ENCODE measurements at regions not wholly inside any gene's neighbourhood (a gene's known extent, or its start where the extent isn't known, plus 50 kb on each side); places are given as distances from the start of the nearest gene placed in this dataset.

DNA sequence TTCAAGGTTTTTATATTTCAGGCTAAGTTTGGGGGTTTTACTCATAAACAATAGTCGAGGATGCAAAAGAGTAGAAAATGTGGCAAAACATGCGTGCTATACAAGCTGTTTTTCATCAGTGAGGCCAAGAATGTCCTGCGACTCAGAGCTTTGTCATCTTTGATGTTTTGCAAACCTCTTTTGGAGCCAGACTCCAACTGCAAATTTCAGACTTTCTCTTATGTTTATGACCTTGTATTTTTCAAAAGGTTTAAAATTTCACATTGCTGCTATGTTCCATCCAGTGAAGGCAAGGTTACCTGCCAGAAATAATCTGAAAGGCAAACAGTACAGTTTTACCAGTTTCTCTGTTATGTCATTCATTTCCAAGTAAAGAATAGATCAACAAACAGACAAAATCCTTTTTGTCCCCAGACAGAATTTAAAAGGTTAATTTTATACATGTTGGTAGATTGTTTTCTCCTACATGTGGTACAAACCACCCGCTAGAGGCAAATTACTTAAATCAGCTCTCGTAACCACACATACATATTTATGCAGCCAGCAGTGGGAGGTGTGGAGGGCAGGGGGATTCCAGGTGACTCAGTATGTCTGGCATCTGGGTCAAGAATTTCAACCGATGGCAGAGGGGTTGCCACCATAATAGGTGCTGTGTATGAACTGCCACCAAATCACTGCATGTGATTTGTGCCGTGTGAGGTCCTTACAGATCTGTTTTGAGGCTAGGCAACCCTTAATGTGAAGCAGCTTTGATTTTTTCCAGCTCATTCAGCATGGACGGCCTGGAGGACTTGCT lies 119.8 kb upstream of the CPM start:
- CTCF ChIA-PET, result interaction anchor here (0.6 kb wide), 1 partner anchor 85 kb away, joined by 5 read pairs; no protein-coding TSS in a partner anchor
- DNase-seq (no peak), ATAC-seq (ENCODE audit: low read depth) (peak; percentile 56)
- Histone ChIP-seq H3K9me3 (ENCODE audit: control extremely low read depth in 1 of 3, control insufficient read depth in 2 of 3, insufficient read depth in 1 of 3, low read length in 2 of 3) (no peaks in the 10 kb centered on the region), H3K27me3 (replicated peaks in 1 of 4; ENCODE audit: control extremely low read depth in 1 of 4, control insufficient read depth in 3 of 4, insufficient read depth in 4 of 4, low read length in 3 of 4) (no peaks in the 10 kb centered on the region), H3K36me3 (replicated peaks in 1 of 2; ENCODE audit: control extremely low read depth in 1 of 2, control insufficient read depth in 1 of 2, extremely low read depth in 1 of 2, insufficient read depth in 2 of 2, low read length in 1 of 2) (no peaks in the 10 kb centered on the region), H2AFZ (ENCODE audit: insufficient read depth, low read depth, low read length, poor library complexity, severe bottlenecking) (no peak overlapping the region), H3K27ac (ENCODE audit: low read length in 2 of 2) (no peak overlapping the region), H3K4me2 (replicated peaks; ENCODE audit: low read depth, low read length, poor library complexity, severe bottlenecking) (no peak overlapping the region), H3K79me2 (ENCODE audit: control insufficient read depth, insufficient read depth, low read length) (no peaks in the 10 kb centered on the region), H3K4me1 (ENCODE audit: control insufficient read depth in 2 of 2, insufficient read depth in 2 of 2, low read length in 2 of 2) (no peaks in the 10 kb centered on the region), H4K20me1 (ENCODE audit: control insufficient read depth, insufficient read depth, low read length, poor library complexity, severe bottlenecking) (no peaks in the 10 kb centered on the region), H3K4me3 (ENCODE audit: control extremely low read depth in 1 of 5, extremely low read depth in 1 of 5, insufficient read depth in 1 of 5, low read depth in 2 of 5, low read length in 4 of 5) (no peak overlapping the region), H3K9ac (ENCODE audit: low read length) (no peak overlapping the region)
- H3K4me3 Mint-ChIP-seq, result no peak overlapping the region
- H3K27me3 Mint-ChIP-seq, result peaks cover 10% of the 10 kb centered on the region
- no peak for TF ChIP-seq EZH2 (IDR thresholded peaks at IDR 0.05; ENCODE audit: borderline replicate concordance, insufficient read depth, low read depth, low read length, poor library complexity, severe bottlenecking)
- TF ChIP-seq CTCF (IDR thresholded peaks at IDR 0.05), result no peak
- peaks cover 4% of the 10 kb centered on the region for H3K4me1 Mint-ChIP-seq
- WGBS (ENCODE audit: insufficient coverage), result 80% methylated on average over 6 of the region's 8 CpGs
- peaks cover 2% of the 10 kb centered on the region for H3K9me3 Mint-ChIP-seq (ENCODE audit: insufficient read depth)
- H3K27ac Mint-ChIP-seq, result no peak overlapping the region
- intact Hi-C loops (cut with micrococcal nuclease), result loop anchor here (10.0 kb wide), 1 partner anchor 98 kb away; no protein-coding TSS in a partner anchor
- POLR2A ChIA-PET, result no interaction called here

- Histone ChIP-seq H3K9ac (ENCODE audit: low read length) (no peak overlapping the region), H2AFZ (ENCODE audit: insufficient read depth, low read depth, low read length, poor library complexity, severe bottlenecking) (no peak overlapping the region)
Measured at GRCh38 chr12:69054343-69055056, 121.5 kb upstream of the CPM start.

More at GRCh38 chr12:69054343-69055056, 121.5 kb upstream of the CPM start:
- TF ChIP-seq EZH2 (IDR thresholded peaks at IDR 0.05; ENCODE audit: borderline replicate concordance, insufficient read depth, low read depth, low read length, poor library complexity, severe bottlenecking) (no peak), CTCF (IDR thresholded peaks at IDR 0.05) (no peak)
- Histone ChIP-seq H3K4me2 (replicated peaks; ENCODE audit: low read depth, low read length, poor library complexity, severe bottlenecking) (no peak overlapping the region), H3K4me3 (ENCODE audit: control extremely low read depth in 1 of 5, extremely low read depth in 1 of 5, insufficient read depth in 1 of 5, low read depth in 2 of 5, low read length in 4 of 5) (no peak overlapping the region), H3K27me3 (replicated peaks in 1 of 4; ENCODE audit: control extremely low read depth in 1 of 4, control insufficient read depth in 3 of 4, insufficient read depth in 4 of 4, low read length in 3 of 4) (no peaks in the 10 kb centered on the region), H3K36me3 (replicated peaks in 1 of 2; ENCODE audit: control extremely low read depth in 1 of 2, control insufficient read depth in 1 of 2, extremely low read depth in 1 of 2, insufficient read depth in 2 of 2, low read length in 1 of 2) (no peaks in the 10 kb centered on the region), H3K9me3 (ENCODE audit: control extremely low read depth in 1 of 3, control insufficient read depth in 2 of 3, insufficient read depth in 1 of 3, low read length in 2 of 3) (no peaks in the 10 kb centered on the region), H3K4me1 (ENCODE audit: control insufficient read depth in 2 of 2, insufficient read depth in 2 of 2, low read length in 2 of 2) (no peaks in the 10 kb centered on the region), H3K79me2 (ENCODE audit: control insufficient read depth, insufficient read depth, low read length) (no peaks in the 10 kb centered on the region), H4K20me1 (ENCODE audit: control insufficient read depth, insufficient read depth, low read length, poor library complexity, severe bottlenecking) (no peaks in the 10 kb centered on the region), H3K27ac (ENCODE audit: low read length in 2 of 2) (no peak overlapping the region)
- Mint-ChIP-seq H3K27me3 (peaks cover 8% of the 10 kb centered on the region), H3K27ac (no peak overlapping the region), H3K4me3 (no peak overlapping the region), H3K4me1 (peaks cover 4% of the 10 kb centered on the region), H3K9me3 (ENCODE audit: insufficient read depth) (no peaks in the 10 kb centered on the region)
- intact Hi-C loops (cut with micrococcal nuclease), result loop anchor here (10.0 kb wide), 1 partner anchor 100 kb away; no protein-coding TSS in a partner anchor
- ChIA-PET CTCF (no interaction called here), POLR2A (no interaction called here)
- DNase-seq (no peak), ATAC-seq (ENCODE audit: low read depth) (no peak)
- 86% methylated on average over 4 of the region's 7 CpGs for WGBS (ENCODE audit: insufficient coverage)
